SU-DHL-6 (cell line): ENCODE measurements at regions not wholly inside any gene's neighbourhood (a gene's known extent, or its start where the extent isn't known, plus 50 kb on each side); places are given as distances from the start of the nearest gene placed in this dataset.

Source experiments
- EZH2phosphoT487 ChIP-seq: fragments of 200-600 bp; sonication (generic), shearing (Covaris generic); conservative IDR thresholded peaks from 2 replicates; pipeline ENCODE4 v1.6.1; 2018; ENCODE audit warnings: mild to moderate bottlenecking, antibody characterized with exemption, low read length, moderate library complexity, mixed read lengths
- TF ChIP-seq, protein P1 (sequence below): fragments of 200-600 bp; sonication (generic); IDR thresholded peaks from one replicate; pipeline ENCODE4 v1.5.1; 2017; ENCODE audit warnings: antibody characterized with exemption, mild to moderate bottlenecking, low read length, moderate library complexity; ENCODE audit not compliant: insufficient read depth, poor library complexity, severe bottlenecking

DNA sequence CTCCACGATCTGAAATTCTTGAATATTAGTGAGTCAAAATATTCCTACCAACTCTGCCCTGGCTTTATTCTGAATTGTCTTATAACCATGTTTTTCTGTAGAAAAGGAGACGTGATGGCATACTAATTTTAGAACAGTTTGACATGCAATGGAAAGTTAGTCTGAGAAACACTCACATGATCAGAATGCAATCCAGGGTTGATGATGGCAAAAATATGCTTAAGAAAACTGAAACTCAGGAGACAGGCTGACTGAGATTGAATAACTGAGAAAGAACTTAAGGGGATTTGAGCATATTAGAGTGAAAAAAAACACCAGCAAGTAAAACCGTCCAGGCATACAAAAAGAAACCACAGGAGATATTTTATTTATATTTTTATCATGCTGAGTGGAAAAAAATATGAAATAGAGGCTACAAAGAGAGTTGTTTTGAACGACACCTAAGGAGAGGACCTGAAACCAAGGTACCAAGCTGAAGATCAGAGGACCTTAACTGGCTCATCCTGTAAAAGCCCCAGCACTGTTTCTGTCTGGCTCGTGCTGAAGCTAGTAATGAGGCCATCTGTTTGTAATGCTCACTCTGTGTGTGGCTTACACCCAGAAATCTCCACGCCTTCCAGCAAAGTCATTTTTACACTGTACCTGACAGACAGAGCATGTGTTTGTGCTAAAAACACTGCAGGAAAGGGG lies 437.2 kb upstream of the PKDCC start:
- TF ChIP-seq, protein P1, sequence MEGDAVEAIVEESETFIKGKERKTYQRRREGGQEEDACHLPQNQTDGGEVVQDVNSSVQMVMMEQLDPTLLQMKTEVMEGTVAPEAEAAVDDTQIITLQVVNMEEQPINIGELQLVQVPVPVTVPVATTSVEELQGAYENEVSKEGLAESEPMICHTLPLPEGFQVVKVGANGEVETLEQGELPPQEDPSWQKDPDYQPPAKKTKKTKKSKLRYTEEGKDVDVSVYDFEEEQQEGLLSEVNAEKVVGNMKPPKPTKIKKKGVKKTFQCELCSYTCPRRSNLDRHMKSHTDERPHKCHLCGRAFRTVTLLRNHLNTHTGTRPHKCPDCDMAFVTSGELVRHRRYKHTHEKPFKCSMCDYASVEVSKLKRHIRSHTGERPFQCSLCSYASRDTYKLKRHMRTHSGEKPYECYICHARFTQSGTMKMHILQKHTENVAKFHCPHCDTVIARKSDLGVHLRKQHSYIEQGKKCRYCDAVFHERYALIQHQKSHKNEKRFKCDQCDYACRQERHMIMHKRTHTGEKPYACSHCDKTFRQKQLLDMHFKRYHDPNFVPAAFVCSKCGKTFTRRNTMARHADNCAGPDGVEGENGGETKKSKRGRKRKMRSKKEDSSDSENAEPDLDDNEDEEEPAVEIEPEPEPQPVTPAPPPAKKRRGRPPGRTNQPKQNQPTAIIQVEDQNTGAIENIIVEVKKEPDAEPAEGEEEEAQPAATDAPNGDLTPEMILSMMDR = no peak
- TF ChIP-seq EZH2phosphoT487 = no peak
